Caco-2 (cell line): ENCODE measurements at regions not wholly inside any gene's neighbourhood (a gene's known extent, or its start where the extent isn't known, plus 50 kb on each side); places are given as distances from the start of the nearest gene placed in this dataset.

ENCODE experiments used
- BruUV-seq: library from RNA; stranded (reverse); fragments of 400-500 nt; replicated peaks from 2 replicates; lab custom pipeline; 2021; lab: Mats Ljungman, UMichigan
- CTCF ChIA-PET: fragments of 300-600 bp; sonication (Branson Sonifier 250); formaldehyde crosslinking; loops from one replicate; lab custom pipeline; 2022; ENCODE audit warnings: antibody characterized with exemption; lab: Charles Lee
- POLR2A ChIA-PET: fragments of 300-600 bp; sonication (Branson Sonifier 250); formaldehyde crosslinking; loops from one replicate; lab custom pipeline; 2022; ENCODE audit warnings: antibody characterized with exemption; lab: Charles Lee
- DNase-seq, 2 experiments: peaks; one replicate each; pipeline versions ENCODE4 v3.0.0 to v3.0.0-alpha.2; 2020 to 2022
- H3K27me3 ChIP-seq: replicated peaks from 2 replicates; pipeline ENCODE4 v1.6.0; 2011; ENCODE audit warnings: low read length; ENCODE audit not compliant: control insufficient read depth, insufficient read depth
- H3K36me3 ChIP-seq: 2 replicates; pipeline ENCODE4 v1.5.1; 2011; ENCODE audit warnings: low read length; ENCODE audit not compliant: control insufficient read depth, insufficient read depth
- H3K4me1 ChIP-seq: fragments of 250-450 bp; sonication (Bioruptor Pico); 2 replicates; pipeline ENCODE4 v1.5.1; 2020; ENCODE audit warnings: mild to moderate bottlenecking
- H3K4me3 ChIP-seq: 2 replicates; pipeline ENCODE4 v1.5.1; 2011; ENCODE audit warnings: low read depth, mild to moderate bottlenecking, control low read depth, low read length
- H3K9me3 ChIP-seq: fragments of 250-450 bp; sonication (Bioruptor Pico); 2 replicates; pipeline ENCODE4 v1.5.1; 2020; ENCODE audit warnings: mild to moderate bottlenecking, moderate library complexity
- H3K27ac Mint-ChIP-seq: one replicate; pipeline ENCODE4 v1.8.0; 2022; ENCODE audit warnings: mixed read lengths; ENCODE audit not compliant: unreplicated experiment
- H3K27me3 Mint-ChIP-seq: one replicate; pipeline ENCODE4 v1.8.0; 2022; ENCODE audit warnings: mixed read lengths; ENCODE audit not compliant: insufficient read depth, unreplicated experiment
- H3K36me3 Mint-ChIP-seq: one replicate; pipeline ENCODE4 v1.8.0; 2022; ENCODE audit warnings: mild to moderate bottlenecking, mixed read lengths; ENCODE audit not compliant: insufficient read depth, unreplicated experiment
- H3K4me1 Mint-ChIP-seq: one replicate; pipeline ENCODE4 v1.8.0; 2022; ENCODE audit warnings: low read depth, mixed read lengths; ENCODE audit not compliant: unreplicated experiment
- H3K4me3 Mint-ChIP-seq: one replicate; pipeline ENCODE4 v1.8.0; 2022; ENCODE audit warnings: mild to moderate bottlenecking, moderate library complexity, mixed read lengths; ENCODE audit not compliant: unreplicated experiment
- H3K9me3 Mint-ChIP-seq: one replicate; pipeline ENCODE4 v1.8.0; 2022; ENCODE audit warnings: mixed read lengths; ENCODE audit not compliant: unreplicated experiment
- intact Hi-C: fragments of 100-400 bp; cut with micrococcal nuclease; formaldehyde crosslinking; loops from one replicate; pipeline ENCODE4 v1.10.0; 2022; ENCODE audit not compliant: unreplicated experiment
- TF ChIP-seq, protein P1 (sequence below), 2 experiments: fragments of 200-600 bp in 1 of 2; IDR thresholded peaks; 1 replicate in 1 of 2; 2 replicates in 1 of 2; pipeline versions ENCODE4 v1.5.1 to v1.8.0; 2011 to 2022; ENCODE audit warnings: antibody characterized with exemption in 1 of 2, control low read depth in 1 of 2, inconsistent platforms in 1 of 2, low read depth in 1 of 2, low read length in 1 of 2, mild to moderate bottlenecking in 1 of 2, moderate library complexity in 1 of 2; ENCODE audit not compliant: insufficient read depth in 1 of 2, severe bottlenecking in 1 of 2, unreplicated experiment in 1 of 2

DNA sequence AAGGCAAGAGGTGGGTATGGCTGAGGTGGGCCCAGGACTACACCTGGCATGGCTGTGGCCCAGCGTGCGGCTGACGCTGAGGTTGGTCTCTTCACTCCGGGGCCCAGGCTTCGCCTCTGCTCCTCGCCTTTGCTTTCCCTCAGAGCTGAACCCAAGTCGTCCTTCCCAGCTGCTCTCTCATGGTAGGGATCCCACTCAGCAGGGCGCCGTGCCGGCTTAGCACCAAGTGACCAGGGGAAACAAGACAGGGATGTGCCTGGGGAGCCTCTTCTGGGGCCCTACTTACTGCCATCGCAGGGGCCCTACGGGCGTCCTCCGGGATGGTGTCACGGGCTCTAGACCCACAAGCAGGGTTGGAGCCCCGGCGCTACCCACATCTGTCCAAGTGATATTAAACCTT, 138.1 kb upstream of the ALKAL2 start:
- no peaks in the 10 kb centered on the region for H3K9me3 ChIP-seq
- H3K27me3 Mint-ChIP-seq: peaks cover 9% of the 10 kb centered on the region
- H3K4me3 ChIP-seq: no peak overlapping the region
- H3K27ac Mint-ChIP-seq: no peak overlapping the region
- H3K36me3 ChIP-seq: no peaks in the 10 kb centered on the region
- ChIA-PET POLR2A (no interaction called here), CTCF (no interaction called here)
- H3K4me1 Mint-ChIP-seq: no peaks in the 10 kb centered on the region
- no peaks in the 10 kb centered on the region for H3K4me1 ChIP-seq
- H3K9me3 Mint-ChIP-seq: no peaks in the 10 kb centered on the region
- no peak for DNase-seq
- no peaks in the 10 kb centered on the region for H3K36me3 Mint-ChIP-seq
- BruUV-seq: no TSS peak
- TF ChIP-seq, protein P1, sequence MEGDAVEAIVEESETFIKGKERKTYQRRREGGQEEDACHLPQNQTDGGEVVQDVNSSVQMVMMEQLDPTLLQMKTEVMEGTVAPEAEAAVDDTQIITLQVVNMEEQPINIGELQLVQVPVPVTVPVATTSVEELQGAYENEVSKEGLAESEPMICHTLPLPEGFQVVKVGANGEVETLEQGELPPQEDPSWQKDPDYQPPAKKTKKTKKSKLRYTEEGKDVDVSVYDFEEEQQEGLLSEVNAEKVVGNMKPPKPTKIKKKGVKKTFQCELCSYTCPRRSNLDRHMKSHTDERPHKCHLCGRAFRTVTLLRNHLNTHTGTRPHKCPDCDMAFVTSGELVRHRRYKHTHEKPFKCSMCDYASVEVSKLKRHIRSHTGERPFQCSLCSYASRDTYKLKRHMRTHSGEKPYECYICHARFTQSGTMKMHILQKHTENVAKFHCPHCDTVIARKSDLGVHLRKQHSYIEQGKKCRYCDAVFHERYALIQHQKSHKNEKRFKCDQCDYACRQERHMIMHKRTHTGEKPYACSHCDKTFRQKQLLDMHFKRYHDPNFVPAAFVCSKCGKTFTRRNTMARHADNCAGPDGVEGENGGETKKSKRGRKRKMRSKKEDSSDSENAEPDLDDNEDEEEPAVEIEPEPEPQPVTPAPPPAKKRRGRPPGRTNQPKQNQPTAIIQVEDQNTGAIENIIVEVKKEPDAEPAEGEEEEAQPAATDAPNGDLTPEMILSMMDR (IDR thresholded peaks at IDR 0.05; ENCODE audit: insufficient read depth in 1 of 2, low read depth in 1 of 2, low read length in 1 of 2, severe bottlenecking in 1 of 2, unreplicated experiment in 1 of 2): no peak
- no peaks in the 10 kb centered on the region for H3K27me3 ChIP-seq
- intact Hi-C loops: no loop called here
- no peak overlapping the region for H3K4me3 Mint-ChIP-seq

DNA sequence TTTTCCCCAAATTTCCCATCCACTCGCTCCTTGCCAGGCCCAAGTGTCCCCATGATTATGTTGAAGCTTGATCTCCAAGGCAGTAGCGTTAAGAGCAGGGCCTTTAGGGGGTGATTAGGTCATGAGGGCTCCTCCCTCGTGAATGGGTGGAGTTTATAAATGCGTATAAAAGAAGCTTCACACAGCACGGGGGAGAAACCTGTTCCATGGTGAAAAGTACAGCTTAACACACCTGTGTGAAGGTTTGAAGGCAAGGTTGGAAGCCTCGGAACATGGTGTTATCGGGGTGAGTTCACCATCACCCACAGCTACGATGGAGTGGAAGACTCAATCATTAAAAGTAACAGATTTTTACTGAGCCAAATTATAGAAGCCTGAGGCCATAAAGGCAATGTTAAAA, 137.4 kb upstream of the ALKAL2 start:
- H3K36me3 ChIP-seq: no peaks in the 10 kb centered on the region
- H3K4me1 ChIP-seq: no peaks in the 10 kb centered on the region
- no peak overlapping the region for H3K4me3 ChIP-seq
- no peaks in the 10 kb centered on the region for H3K9me3 ChIP-seq
- POLR2A ChIA-PET: no interaction called here
- CTCF ChIA-PET: no interaction called here
- no peaks in the 10 kb centered on the region for H3K4me1 Mint-ChIP-seq
- H3K4me3 Mint-ChIP-seq: no peak overlapping the region
- no peaks in the 10 kb centered on the region for H3K27me3 ChIP-seq
- H3K36me3 Mint-ChIP-seq: no peaks in the 10 kb centered on the region
- DNase-seq: no peak
- TF ChIP-seq, protein P1 (IDR thresholded peaks at IDR 0.05; ENCODE audit: insufficient read depth in 1 of 2, low read depth in 1 of 2, low read length in 1 of 2, severe bottlenecking in 1 of 2, unreplicated experiment in 1 of 2): no peak
- H3K27ac Mint-ChIP-seq: no peak overlapping the region
- BruUV-seq: no TSS peak
- H3K27me3 Mint-ChIP-seq: peaks cover 9% of the 10 kb centered on the region
- H3K9me3 Mint-ChIP-seq: no peaks in the 10 kb centered on the region
- intact Hi-C loops: no loop called here

DNA sequence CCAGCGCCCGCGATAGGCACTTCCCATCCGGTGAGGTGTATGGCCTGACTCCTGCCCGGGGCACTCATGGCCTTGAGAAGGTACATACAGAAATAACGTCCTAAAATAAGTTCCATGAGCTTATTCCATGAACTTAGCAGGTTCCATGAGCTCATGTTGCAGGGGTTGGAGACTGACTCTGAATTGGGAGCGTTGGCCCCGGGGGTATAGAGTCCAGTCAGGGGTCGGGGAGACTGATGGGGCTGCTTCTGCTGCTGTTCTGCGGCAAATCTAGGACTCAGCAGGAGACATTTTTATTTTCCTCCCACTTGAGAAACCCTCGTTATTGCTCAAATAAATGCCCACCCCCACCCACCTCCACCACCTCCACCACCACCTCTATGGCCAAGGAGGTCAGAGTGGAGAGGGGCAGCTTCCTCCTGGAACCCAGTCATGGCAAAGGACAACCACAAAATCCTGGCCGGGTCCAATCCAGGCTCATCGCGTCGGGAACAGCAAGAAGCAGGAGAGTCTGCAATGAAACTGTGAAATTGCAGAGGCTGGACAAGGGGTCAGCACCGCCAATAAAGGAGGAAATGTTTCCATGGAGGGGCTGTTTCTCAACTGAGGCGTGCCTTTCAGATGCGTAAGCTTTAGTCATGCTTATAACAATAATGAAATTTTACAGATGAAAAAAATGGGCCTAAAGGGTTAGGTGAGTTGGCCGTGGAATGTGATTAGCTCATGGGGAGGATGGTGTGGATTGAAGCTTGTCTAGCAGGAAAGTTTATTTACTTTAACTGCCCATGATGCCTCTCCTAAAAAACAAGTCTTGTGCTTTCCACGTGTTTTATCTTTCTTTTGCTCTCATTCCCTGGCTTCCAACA, 136.6 kb upstream of the ALKAL2 start:
- H3K9me3 Mint-ChIP-seq: no peaks in the 10 kb centered on the region
- DNase-seq: no peak
- POLR2A ChIA-PET: no interaction called here
- Histone ChIP-seq H3K4me1 (no peaks in the 10 kb centered on the region), H3K9me3 (no peaks in the 10 kb centered on the region), H3K36me3 (no peaks in the 10 kb centered on the region), H3K4me3 (no peak overlapping the region), H3K27me3 (no peaks in the 10 kb centered on the region)
- no peaks in the 10 kb centered on the region for H3K36me3 Mint-ChIP-seq
- no peak overlapping the region for H3K4me3 Mint-ChIP-seq
- H3K27ac Mint-ChIP-seq: no peak overlapping the region
- CTCF ChIA-PET: no interaction called here
- peaks cover 6% of the 10 kb centered on the region for H3K27me3 Mint-ChIP-seq
- no peaks in the 10 kb centered on the region for H3K4me1 Mint-ChIP-seq
- intact Hi-C loops: no loop called here
- TF ChIP-seq, protein P1 (IDR thresholded peaks at IDR 0.05; ENCODE audit: insufficient read depth in 1 of 2, low read depth in 1 of 2, low read length in 1 of 2, severe bottlenecking in 1 of 2, unreplicated experiment in 1 of 2): no peak
- BruUV-seq: no TSS peak
